ENCODE measurements at regions not wholly inside any gene's neighbourhood (a gene's known extent, or its start where the extent isn't known, plus 50 kb on each side); places are given as distances from the start of the nearest gene placed in this dataset.
A peak's percentile ranks its signal among the peaks of the same experiment; 100 is the strongest.

DNA sequence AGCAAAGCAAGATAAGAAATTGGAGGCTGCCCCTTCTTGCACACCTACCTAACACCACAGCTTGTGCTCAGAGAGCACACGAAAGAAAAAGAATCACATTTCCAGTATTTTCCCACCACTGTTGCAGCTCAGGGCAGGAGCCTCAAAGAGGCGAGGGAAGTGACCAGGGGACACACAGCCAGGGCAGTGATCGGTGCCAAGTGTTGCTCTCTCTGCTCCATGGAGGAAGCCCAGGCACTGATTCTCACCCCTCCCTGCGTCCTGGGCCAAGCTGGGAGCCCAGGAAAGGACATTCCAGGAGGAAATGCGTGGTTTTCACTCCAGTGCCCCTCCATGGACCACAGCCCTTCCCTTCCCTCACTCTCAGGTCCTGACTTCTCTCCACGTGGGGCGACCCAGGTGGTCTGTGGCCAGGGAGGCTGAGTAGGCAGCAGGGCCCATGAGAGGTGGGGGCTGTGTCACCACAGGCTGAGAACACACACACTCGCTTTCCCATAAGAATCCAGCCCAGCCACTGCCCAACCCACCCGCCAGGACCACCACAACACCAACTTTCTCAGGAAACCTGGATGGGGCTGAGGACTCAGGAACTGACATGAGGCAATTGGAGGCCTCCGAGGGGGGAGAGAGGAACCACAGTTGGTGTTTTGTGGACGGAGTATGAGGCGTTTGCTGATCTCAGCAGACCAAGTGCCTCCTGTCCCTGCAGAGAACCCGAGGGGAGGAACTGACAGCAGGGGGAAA, 81.7 kb upstream of the MAFB start:
- DNase-seq = no peak

DNA sequence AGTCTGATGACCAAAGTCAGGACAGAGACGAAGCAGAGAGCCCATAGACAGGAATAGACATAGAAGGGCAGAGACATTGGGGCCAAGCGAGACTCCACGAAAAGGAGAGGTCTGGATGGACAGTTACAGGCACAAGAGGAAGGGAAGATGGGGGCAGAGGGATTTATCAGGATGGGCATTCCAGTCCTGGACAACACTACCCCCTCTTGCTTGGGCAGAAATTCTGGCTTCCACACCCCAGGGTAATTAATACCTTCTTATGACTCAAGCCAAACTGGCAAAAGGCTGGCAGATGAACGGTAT, 82.2 kb upstream of the MAFB start:
- no peak for DNase-seq

DNA sequence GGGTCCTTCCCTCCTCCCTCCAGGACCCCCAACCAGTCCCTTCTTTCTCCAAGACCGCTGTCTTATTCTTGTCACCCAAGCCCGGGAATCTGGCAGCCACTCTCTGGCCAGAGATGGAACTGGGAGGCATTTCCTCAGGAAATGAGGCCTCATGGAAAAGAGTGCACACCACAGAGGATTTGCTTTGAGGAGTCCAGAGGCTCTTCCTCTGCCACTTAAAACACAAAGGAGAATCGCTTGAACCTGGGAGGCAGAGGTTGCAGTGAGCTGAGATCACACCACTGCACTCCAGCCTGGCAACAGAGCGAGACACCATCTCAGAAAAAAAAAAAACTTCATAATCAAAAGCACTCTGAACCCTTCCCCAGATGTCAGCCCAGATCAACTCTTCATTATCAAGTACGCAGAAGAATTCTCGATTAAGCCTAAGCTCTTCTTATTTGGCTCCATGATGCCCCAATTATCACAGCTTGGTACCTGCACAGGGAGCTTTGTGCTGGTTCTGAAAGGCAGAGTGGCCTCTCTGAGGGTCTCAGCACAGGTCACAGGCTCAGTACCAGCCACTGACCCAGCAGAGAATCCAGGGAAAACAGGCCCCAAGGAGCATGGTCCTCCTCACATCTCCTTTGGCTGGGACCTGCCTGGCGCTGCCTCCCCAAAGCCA, 82.9 kb upstream of the MAFB start:
- DNase-seq = no peak

DNA sequence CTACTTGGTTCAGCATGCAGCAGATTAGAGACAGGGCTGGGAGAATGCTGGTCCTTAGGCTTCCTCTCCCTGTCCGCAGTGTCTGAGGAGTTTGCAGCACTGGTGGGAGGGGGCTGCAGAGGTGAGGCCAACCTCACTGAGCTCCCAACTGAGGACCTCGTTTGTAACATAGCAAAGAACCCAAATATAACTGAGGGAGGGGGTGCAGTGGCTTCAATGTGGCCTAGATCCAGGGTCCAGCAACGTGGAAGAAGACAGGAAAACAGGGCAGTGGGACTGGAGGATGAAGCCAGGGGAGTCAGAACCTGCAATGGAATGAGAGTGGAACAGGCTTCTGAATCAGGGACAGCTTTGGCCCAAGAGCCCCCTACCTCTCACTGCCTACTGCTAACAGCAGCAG, 84.3 kb upstream of the MAFB start:
- no peak for DNase-seq

DNA sequence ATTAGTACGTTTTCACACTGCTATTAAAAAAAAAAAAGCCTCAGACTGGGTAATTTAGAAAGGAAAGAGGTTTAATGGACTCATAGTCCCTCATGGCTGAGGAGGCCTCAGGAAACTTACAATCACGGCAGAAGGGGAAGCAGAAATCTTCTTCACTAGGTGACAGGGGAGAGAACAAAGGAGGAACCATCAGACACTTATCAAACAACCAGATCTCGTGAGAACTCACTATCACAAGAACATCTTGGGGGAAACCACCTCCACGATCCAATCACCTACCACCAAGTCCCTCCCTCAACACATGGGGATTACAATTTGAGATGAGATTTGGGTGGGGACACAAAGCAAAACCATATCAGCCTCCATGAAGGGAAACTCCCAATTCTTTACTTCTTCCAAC, 85.2 kb upstream of the MAFB start:
- no peak for DNase-seq

DNA sequence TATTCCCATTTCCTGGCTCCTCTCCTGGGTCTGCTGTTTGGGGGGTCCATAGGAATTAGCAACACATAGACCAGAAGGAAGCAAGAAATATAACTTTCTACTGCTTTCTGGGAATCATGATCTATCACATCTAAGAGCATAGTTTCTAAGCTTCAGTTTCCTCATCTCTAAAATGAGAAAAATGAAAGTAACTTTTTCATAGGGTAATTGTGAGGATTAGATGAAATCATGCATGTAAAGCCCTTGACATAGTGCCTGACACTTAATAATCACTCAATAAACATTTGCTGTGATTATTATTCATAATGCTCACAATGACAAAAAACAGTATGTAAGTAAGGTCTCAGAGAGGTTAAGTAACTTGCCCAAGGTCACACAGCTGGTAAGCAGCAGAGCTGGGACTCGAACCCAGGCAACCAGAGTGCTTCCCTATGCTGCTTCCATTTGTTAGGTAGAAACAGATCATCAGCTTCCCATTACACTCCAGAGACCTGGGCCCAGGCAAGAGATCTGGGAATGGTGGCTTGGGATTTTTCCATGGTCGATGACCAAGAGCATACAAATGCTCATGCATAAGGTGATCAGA, 86.6 kb upstream of the MAFB start:
- no peak for DNase-seq

DNA sequence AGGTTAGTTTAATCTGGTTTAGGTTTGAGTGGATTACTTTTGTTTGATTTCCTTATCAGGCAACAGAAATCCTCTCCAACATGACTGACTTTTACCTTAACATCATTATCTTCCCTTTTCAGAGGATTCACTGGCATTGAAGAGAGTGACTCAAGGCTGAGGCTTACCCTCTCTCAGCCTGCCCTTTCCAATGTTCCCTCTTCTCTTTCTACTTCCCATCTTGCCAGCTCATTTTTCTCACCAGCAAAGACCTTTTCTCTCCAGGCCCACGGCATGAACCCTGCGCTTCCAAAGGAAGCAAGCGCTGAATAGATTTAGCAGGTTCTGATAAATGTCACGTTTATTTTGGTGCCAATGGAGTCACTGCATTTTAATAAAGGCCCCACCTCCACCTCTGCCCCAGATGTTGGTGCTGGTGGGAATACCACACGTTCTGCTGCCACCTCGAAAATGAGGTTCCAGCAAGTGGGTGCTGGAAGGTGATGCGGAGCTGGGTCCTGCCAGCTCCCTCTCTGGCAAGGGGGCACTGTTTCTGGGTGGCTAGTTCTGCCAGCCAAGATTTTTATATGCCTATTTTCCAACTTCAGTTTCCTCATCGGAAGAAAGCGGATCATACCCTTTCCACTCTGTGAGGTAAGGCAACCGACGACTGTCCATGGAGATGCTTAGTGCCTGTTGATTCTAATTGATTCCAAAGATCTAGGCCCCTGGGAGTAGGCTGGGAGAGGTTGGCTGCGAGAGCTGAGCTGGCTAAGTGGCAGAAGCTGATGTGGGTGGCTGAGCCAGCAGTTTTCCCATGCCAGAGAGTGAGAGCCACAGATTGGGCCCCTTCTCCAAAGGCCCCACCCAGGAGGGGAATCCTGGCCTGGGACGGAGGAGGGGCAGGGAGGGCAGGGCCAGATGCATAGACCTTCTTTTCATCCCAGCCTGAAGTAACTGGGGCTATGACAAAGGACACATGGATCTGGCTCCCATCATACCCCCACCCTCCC, 87.7 kb upstream of the MAFB start:
- no peak for DNase-seq

DNA sequence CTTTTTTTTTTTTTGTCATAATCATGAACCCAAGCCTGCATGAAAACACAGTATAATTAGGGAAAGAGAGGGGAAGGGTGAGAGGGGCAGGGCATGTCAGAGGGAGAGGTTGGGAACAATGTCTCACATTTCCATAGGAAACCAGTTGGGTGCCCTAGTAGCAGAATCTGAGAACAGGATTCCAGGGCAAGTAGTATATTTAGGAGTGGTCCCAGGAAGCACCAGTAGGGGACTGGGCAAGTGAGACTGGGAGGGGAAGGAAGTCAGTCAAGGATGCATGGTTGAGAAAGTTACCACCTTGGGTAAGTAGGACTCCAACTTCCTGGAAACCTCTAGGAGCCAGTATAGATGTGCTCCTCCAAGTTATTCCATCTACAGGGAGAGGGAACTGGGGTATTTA, 88.6 kb upstream of the MAFB start:
- DNase-seq = no peak

DNA sequence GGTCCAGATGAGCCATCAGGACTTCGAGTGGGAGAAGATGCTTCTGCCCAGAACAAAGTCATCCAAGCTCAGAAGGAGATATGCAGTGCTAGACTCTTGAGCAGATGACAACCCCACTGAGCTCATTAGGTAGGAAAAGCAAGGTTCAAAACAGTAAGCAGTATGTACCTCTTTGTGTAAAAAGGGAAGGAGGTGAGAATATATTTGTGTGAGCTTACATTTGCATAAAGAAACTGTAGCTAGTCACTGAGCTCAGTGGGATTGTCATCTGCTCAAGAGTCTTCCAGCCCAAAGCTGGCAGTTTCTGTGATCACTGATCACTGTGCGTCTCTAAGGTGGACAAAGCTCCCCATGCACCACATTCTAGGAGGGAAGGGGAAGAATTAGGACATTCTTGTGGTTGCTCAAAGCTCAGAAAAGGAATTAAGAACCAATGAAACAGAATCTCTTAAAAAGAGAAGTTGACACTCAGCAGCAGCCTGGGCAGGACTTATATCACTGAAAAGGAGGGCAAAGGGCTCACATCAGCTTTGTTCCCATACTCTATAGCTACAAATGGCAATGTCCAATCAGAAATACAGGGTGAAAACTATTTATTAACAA, 90.0 kb upstream of the MAFB start:
- DNase-seq = peak; percentile 85

DNA sequence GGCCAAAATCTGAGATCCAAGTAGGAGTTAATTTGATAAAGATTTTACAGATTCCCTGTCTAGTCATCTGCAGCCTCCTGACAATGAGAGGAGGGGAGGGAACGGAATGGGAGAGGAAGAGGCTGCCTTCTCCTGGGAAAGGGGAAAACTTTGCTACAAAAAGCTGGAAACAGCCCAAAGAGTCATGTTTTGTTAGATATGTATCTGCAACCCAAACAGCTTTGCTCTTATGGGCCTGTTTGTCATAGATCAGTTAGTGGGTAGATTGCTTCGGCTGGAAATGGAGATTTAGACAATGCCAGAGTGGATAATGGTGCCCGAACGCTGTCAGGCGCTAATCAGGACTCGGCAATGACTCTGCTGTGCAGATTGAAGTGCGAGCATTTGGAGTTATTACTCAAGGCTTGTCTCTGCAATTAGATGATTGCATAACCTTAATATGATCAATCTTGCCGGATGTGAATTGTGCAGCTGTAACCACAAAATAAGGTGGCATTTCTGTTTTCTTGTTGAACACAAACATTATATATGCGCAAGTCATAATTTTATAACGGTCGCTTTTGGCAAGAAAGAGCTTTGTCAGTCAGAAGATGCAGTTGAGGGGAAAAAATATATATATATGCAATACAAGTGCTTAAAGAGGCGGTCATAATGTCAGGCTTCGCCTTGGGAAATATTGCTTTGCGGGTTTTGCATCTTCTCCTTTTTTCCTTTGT, 92.4 kb upstream of the MAFB start:
- peak; percentile 86 for DNase-seq

DNA sequence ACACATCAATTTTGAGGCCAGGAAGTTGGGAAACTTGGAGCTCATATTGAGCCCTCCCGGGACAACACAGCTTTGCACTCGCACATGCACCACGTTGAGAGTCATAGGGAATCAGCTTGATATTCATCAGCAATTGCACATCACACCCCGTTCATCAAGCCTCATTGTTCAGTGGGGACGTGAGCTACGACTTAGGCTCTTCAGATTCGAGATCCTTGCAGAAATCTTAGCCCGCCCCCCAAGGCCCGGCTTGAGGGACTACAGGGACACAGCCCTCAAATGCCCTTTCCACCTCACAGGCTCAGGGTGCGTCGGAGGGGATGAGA, 93.0 kb upstream of the MAFB start:
- DNase-seq = no peak

DNA sequence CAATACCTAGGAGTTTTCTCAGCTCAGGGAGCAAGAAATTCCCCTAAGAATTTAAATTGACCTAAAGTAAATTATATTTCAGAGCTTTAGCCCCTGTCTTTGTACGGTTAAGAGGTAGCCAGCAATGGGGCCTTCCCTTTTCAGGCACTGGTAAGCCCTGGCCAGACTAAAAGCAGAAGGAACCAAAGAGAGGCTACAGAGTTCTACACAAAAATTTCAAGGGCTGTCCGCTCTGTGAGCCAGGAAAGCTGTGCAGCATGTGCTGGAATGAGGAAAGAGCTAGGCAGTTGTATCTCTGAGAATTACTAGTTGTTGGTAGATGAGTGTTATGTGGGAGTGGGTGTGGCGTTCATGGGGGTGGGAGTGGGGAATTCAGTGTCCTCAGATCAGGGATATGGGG, 96.3 kb upstream of the MAFB start:
- no peak for DNase-seq

DNA sequence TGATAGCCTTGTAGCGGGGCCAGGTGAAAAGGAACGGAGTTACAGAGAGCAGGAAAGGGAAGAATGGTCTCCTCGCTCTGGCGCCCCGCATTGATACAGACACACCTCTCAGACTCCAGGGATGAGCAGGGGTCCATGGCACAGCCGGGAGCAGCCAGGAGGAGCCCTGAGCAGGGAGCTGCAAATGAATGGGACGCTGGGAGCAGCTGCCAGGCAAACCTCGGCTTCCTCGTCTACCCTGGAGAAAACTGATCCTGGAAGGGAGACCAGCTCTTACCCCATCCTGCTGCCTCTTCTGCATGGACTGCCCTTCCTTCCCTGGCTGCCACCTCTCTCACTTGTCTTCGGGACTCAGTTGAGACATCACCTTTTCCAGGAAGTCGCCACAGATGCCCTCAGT, 97.3 kb upstream of the MAFB start:
- no peak for DNase-seq

DNA sequence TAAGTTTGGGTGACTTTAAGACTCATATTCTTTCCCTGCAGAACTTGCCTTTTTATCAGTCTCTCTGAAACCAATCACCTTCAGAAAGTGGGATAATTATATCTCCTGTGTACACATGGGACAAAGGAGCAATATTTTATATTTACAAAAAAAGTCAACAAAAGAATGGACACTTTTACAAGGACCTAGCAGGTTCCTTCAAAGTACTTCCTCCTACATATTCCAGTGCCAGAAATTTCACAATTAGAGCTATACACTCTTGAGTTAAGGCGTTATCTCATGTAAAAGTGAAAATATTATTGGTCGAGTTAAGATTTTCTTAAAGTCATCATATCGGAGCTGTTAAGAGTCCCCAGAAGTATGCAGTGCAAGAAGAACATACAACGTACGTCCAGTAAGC, 98.9 kb upstream of the MAFB start:
- DNase-seq = no peak

DNA sequence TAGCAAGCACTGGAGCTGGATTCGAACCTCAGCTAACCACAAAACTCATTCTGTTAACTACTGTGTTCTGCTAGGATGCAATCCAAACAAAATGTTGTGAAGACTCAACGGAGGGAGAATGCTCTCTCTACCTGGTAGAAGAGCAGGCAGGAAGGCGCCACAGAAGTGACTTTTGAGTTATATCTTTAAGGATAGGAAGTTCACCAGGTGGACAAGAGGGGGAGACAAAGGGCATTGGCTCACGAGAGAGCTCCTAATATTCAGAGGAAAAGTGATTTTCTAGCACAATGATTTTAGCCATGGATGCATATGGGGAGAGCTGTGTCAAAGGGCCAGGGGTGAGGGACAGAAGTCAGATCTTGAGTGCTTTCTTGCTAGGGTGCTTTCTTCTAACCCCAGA, 108.4 kb upstream of the MAFB start:
- no peak for DNase-seq

DNA sequence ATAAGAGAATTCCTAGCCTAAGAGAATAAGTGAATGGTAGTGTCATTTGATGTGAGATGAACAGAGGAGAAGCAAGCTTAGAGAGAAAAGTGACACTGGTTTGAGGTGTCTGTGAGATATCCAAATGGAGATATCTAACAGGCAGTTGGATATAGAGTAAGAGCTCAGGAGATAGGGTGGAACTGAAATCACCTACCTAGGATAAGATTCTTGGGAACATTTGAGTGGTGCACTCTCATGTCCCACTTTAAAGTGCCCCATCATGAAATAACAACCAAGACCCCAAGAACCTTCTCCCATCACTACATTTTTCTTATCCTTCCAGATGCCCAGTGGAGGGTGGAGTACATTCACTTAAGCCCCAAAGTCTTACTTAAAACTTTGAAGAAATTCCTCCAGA, 109.0 kb upstream of the MAFB start:
- DNase-seq = no peak

DNA sequence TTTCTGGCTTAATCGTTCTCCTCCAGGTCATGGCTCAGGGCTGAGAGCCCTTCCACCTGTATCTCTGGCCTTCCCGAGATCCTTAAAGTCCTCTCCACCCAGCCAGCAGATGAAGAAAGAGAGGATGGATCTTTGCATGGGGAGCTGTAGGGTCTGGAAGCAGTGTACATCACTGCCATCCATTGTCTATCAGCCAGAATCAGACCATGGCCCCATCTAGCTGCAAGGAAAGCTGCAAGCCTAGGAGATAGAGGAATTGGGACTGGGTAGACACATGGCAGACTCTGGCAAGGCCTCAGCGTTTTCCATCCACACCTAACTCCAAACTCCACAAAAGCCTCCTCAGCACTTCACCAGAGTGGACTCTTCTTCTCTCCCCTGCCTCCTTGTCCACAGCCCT, 113.8 kb upstream of the MAFB start:
- DNase-seq = no peak

DNA sequence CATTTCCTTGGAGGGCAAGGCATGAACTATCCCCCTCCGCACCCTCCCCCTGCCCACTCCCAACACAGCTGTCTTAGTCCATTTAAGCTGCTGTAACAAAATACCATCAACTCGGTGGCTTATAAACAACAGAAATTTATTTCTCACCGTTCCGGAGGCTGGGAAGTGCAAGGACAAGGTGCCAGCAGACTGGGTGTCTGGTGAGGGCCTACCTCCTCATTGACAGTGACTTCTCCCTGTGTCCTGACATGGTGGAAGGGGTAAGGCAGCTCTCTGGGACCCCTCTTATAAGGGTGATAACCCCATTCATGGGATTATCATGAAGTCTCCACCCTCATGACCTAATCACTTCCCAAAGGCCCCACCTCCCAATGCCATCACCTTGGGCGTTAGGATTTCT, 114.3 kb upstream of the MAFB start:
- no peak for DNase-seq

DNA sequence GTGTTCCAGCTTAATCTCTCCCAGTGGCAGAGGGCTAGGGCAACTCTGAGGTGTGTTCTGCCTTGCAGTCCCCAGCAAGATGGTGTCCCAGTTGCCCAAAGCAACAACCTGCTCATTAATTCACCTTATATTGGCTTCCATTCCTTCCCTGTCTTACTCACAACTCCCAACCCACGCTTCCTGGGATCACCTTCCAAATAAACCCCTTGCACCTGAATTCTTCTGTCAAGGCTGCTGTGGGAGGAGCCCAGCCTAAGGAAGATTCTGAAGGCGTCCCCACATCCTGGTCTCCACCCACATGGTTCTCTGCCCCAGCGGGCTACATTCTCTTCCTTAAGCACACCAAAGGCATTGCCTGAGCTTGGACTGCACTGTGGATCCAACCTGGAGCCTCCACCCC, 116.6 kb upstream of the MAFB start:
- no peak for DNase-seq

DNA sequence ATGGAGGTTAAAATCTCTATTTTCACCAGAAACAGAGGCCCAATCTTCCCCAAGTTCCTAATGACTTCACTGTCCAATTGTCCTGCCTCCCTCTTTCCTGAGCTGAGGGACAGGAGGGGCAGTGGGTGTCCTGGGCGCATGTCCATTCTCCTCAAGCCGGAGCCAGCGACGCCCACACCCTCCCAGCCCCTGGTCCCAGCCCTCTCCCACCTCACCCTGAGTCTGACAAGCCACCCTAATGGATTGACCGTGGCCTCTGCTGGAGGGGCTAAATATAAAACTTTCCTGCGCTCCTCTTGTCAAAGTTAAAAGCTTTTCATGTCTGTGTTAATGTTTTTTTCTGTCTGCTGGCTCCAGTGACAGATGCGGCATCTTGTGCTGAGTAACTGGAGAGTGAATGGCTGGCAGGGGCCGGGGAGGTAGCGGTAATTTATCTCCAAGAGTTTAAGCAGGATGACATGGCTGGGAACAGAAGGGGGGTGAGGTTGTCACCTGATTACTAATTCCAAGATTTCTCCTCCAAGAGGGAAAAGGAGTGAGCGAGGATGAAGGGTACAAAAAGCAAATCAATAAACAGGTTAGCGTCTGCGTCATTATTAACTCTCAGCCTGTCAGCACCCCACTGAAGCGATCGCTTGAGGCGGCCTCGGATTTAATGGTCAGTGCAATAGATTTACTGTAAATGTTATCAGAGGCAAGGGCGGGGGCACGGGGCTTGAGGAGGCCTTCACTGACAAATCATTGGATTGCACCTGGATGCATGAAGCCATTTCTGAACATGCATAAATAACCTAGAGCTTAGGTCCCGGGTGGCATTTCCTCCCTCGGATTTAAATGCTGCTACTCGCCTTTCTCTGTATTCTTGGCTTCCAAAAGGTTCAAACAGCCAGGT, 118.1 kb upstream of the MAFB start:
- DNase-seq = no peak

DNA sequence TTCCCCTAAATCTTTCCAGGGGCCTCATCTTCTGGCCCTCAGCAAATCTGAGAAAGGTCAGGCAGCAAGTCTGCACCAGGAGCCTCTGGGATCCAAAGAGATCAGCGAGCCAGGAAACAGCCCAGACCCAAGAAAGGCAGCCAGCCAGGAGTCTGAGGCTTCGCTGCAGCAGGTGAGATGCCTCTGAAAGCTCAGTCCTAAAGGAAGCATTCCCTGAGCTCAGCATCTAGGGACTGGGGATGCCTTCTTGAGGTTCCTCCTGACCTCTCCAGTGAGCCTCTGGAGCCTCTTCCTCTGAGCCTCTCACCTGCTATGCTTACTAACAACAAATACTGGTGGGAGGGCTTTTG, 118.8 kb upstream of the MAFB start:
- DNase-seq = no peak

DNA sequence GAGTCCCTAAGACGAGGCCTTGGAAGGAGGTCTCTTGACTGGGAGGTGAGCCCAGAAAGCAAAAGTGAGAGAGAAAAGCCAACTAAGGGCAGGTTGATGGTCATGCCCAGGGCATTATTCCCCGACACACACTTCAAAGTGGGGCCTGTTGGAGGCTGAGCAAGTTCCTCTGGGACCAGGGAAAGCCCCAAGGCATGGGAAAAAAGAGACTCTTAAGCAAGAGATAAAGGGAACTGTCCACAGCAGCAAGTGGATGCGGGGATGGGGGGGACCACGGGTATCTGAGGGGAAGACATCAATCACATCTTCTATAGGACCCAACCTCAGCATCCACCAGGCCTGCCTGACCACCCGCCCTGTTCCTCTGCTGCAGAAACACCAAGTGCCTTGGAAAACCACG, 119.9 kb upstream of the MAFB start:
- no peak for DNase-seq

All from MV-4-11 (cell line).